H1 (cell line): ENCODE measurements at regions not wholly inside any gene's neighbourhood (a gene's known extent, or its start where the extent isn't known, plus 50 kb on each side); places are given as distances from the start of the nearest gene placed in this dataset.

Experiments
- CTCF ChIA-PET: fragments of 300-600 bp; sonication (Branson Sonifier 250); formaldehyde crosslinking; loops from one replicate; lab custom pipeline; 2021; ENCODE audit not compliant: partially characterized antibody; lab: Charles Lee
- POLR2A ChIA-PET: fragments of 300-600 bp; sonication (Branson Sonifier 250); formaldehyde crosslinking; loops from one replicate; lab custom pipeline; 2021; ENCODE audit warnings: inconsistent platforms; ENCODE audit not compliant: partially characterized antibody; lab: Charles Lee
- DNase-seq, 2 experiments: peaks; one replicate each; pipeline versions ENCODE4 v3.0.0 to v3.0.0-alpha.2; 2010 to 2022; ENCODE audit warnings: low spot score in 2 of 2, low read depth in 1 of 2, mixed read lengths in 1 of 2
- FAIRE-seq: peaks from 2 replicates; lab custom pipeline; 2011; peaks lifted over from hg19 to GRCh38; lab: Jason Lieb, UNC
- H2AFZ ChIP-seq: 2 replicates; pipeline ENCODE4 v1.8.1; 2012; ENCODE audit warnings: low read length, inconsistent platforms
- H2AK5ac ChIP-seq: 2 replicates; pipeline ENCODE4 v1.6.1; 2013; ENCODE audit warnings: low read depth, low read length
- H2BK120ac ChIP-seq: replicated peaks from 2 replicates; pipeline ENCODE3; 2013; ENCODE audit warnings: low read depth, low read length, inconsistent platforms
- H2BK12ac ChIP-seq: 2 replicates; pipeline ENCODE4 v1.6.1; 2013; ENCODE audit warnings: low read depth, low read length
- H2BK15ac ChIP-seq: 2 replicates; pipeline ENCODE4 v1.6.1; 2013; ENCODE audit warnings: low read length
- H2BK20ac ChIP-seq: 2 replicates; pipeline ENCODE4 v1.6.1; 2013; ENCODE audit warnings: low read length
- H2BK5ac ChIP-seq: 2 replicates; pipeline ENCODE4 v1.6.1; 2013; ENCODE audit warnings: low read depth, low read length
- H3K14ac ChIP-seq: 2 replicates; pipeline ENCODE4 v1.6.1; 2013; ENCODE audit warnings: inconsistent platforms; ENCODE audit not compliant: insufficient read length
- H3K18ac ChIP-seq: 2 replicates; pipeline ENCODE4 v1.6.1; 2013; ENCODE audit warnings: low read length; ENCODE audit errors: extremely low read depth
- H3K23ac ChIP-seq: 2 replicates; pipeline ENCODE4 v1.6.1; 2013; ENCODE audit warnings: inconsistent platforms; ENCODE audit not compliant: insufficient read length
- H3K23me2 ChIP-seq: 2 replicates; pipeline ENCODE4 v1.6.1; 2013; ENCODE audit warnings: low read depth, low read length
- H3K27ac ChIP-seq: 2 replicates; pipeline ENCODE4 v1.6.1; 2011; ENCODE audit warnings: low read depth, low read length, inconsistent platforms
- H3K27me3 ChIP-seq, 4 experiments: replicated peaks in 1 of 4; 1 replicate in 1 of 4; 2 replicates in 3 of 4; pipeline versions ENCODE4 v1.6.1 to v1.8.1; 2011 to 2013; ENCODE audit warnings: low read length in 3 of 4, mild to moderate bottlenecking in 3 of 4, inconsistent platforms in 2 of 4, mixed read lengths in 2 of 4, moderate library complexity in 1 of 4; ENCODE audit not compliant: control insufficient read depth in 3 of 4, insufficient read depth in 3 of 4; ENCODE audit errors: extremely low read depth in 1 of 4
- H3K36me3 ChIP-seq, 4 experiments: 2 replicates each; pipeline versions ENCODE4 v1.6.1 to v1.8.1; 2011 to 2013; ENCODE audit warnings: mild to moderate bottlenecking in 4 of 4, low read length in 3 of 4, moderate library complexity in 2 of 4, control low read depth in 1 of 4, inconsistent platforms in 1 of 4; ENCODE audit not compliant: insufficient read depth in 4 of 4, control insufficient read depth in 2 of 4
- H3K4ac ChIP-seq: replicated peaks from 2 replicates; pipeline ENCODE3; 2013; ENCODE audit warnings: low read length, low read depth, mixed read lengths, inconsistent platforms; ENCODE audit not compliant: insufficient read length
- H3K4me1 ChIP-seq, 4 experiments: replicated peaks in 1 of 4; 1 replicate in 1 of 4; 2 replicates in 3 of 4; pipeline versions ENCODE4 v1.6.1 to v1.8.1; 2011 to 2013; ENCODE audit warnings: low read length in 3 of 4, inconsistent platforms in 2 of 4, mixed read lengths in 1 of 4; ENCODE audit not compliant: insufficient read depth in 4 of 4, control insufficient read depth in 3 of 4
- H3K4me2 ChIP-seq, 2 experiments: 2 replicates each; pipeline versions ENCODE4 v1.6.1 to v1.8.1; 2011 to 2013; ENCODE audit warnings: low read depth in 2 of 2, low read length in 2 of 2, control low read depth in 1 of 2, inconsistent platforms in 1 of 2, mild to moderate bottlenecking in 1 of 2; ENCODE audit not compliant: insufficient read depth in 1 of 2
- H3K4me3 ChIP-seq, 4 experiments: fragments of 200-600, 300-600 bp in 1 of 4; sonication (generic), shearing (Covaris generic), sonication (Bioruptor Twin) in 1 of 4; 2 replicates each; pipeline versions ENCODE4 v1.5.1 to v1.8.1; 2011 to 2016; ENCODE audit warnings: low read length in 4 of 4, low read depth in 3 of 4, control low read depth in 2 of 4, inconsistent platforms in 2 of 4, mild to moderate bottlenecking in 2 of 4, mixed read lengths in 1 of 4, moderate library complexity in 1 of 4; ENCODE audit not compliant: insufficient read depth in 2 of 4; ENCODE audit errors: extremely low read depth in 1 of 4
- H3K56ac ChIP-seq: replicated peaks from 2 replicates; pipeline ENCODE3; 2013; ENCODE audit warnings: low read depth, mild to moderate bottlenecking, mixed read lengths, low read length, inconsistent platforms; ENCODE audit not compliant: insufficient read length
- H3K79me1 ChIP-seq: 2 replicates; pipeline ENCODE4 v1.6.1; 2013; ENCODE audit warnings: low read depth, low read length, control low read depth
- H3K79me2 ChIP-seq, 2 experiments: 2 replicates each; pipeline versions ENCODE4 v1.6.1 to v1.8.1; 2012 to 2013; ENCODE audit warnings: low read length in 2 of 2, mild to moderate bottlenecking in 2 of 2, inconsistent platforms in 1 of 2; ENCODE audit not compliant: insufficient read depth in 2 of 2, control insufficient read depth in 1 of 2
- H3K9ac ChIP-seq, 4 experiments: replicated peaks in 1 of 4; 1 replicate in 1 of 4; 2 replicates in 3 of 4; pipeline versions ENCODE4 v1.6.1 to v1.8.1; 2011 to 2013; ENCODE audit warnings: low read depth in 3 of 4, low read length in 3 of 4, control low read depth in 2 of 4, mild to moderate bottlenecking in 2 of 4, moderate library complexity in 2 of 4, inconsistent platforms in 1 of 4; ENCODE audit errors: extremely low read depth in 1 of 4
- H3K9me3 ChIP-seq, 2 experiments: 2 replicates each; pipeline versions ENCODE4 v1.6.1 to v1.8.1; 2012 to 2013; ENCODE audit warnings: mild to moderate bottlenecking in 2 of 2, moderate library complexity in 2 of 2, control low read depth in 1 of 2, inconsistent platforms in 1 of 2, low read depth in 1 of 2, low read length in 1 of 2, mixed read lengths in 1 of 2; ENCODE audit not compliant: insufficient read depth in 2 of 2
- H4K20me1 ChIP-seq, 2 experiments: replicated peaks in 1 of 2; 2 replicates each; pipeline versions ENCODE3 to v1.8.1; 2011 to 2013; ENCODE audit warnings: inconsistent platforms in 2 of 2, low read length in 2 of 2, mild to moderate bottlenecking in 1 of 2; ENCODE audit not compliant: insufficient read depth in 2 of 2, control insufficient read depth in 1 of 2
- H4K5ac ChIP-seq: 2 replicates; pipeline ENCODE4 v1.6.1; 2013; ENCODE audit warnings: low read length, low read depth, mixed read lengths, inconsistent platforms; ENCODE audit not compliant: insufficient read length
- H4K8ac ChIP-seq: 2 replicates; pipeline ENCODE4 v1.8.0; 2013; ENCODE audit warnings: mild to moderate bottlenecking, moderate library complexity, low read length, inconsistent platforms; ENCODE audit not compliant: insufficient read depth; ENCODE audit errors: extremely low read depth
- H4K91ac ChIP-seq: replicated peaks from 2 replicates; pipeline ENCODE3; 2013; ENCODE audit warnings: low read length, mixed read lengths, inconsistent platforms; ENCODE audit not compliant: insufficient read length
- CHD1 ChIP-seq: IDR thresholded peaks from 2 replicates; pipeline ENCODE4 v1.6.1; 2012; ENCODE audit warnings: low read depth, low read length, improper control_type of control experiment
- POLR2A ChIP-seq, 2 experiments: IDR thresholded peaks; 1 replicate in 1 of 2; 2 replicates in 1 of 2; pipeline ENCODE4 v1.6.1; 2011; ENCODE audit warnings: low read depth in 2 of 2, low read length in 2 of 2, mild to moderate bottlenecking in 2 of 2; ENCODE audit errors: control extremely low read depth in 1 of 2
- RFX5 ChIP-seq: IDR thresholded peaks from 2 replicates; pipeline ENCODE4 v1.6.1; 2011; ENCODE audit warnings: low read depth, low read length, improper control_type of control experiment, borderline replicate concordance
- SRF ChIP-seq: IDR thresholded peaks from 2 replicates; pipeline ENCODE4 v1.6.1; 2011; ENCODE audit warnings: mild to moderate bottlenecking, low read depth, low read length, moderate library complexity
- TEAD4 ChIP-seq: IDR thresholded peaks from 2 replicates; pipeline ENCODE4 v1.6.1; 2012; ENCODE audit warnings: low read depth, low read length, inconsistent platforms, mixed read lengths
- WGBS, 2 experiments: shearing (Covaris generic) in 1 of 2; methylation state at CpG; one replicate each; pipeline versions ENCODE4 v1.1.6 to v1.1.7; 2013 to 2015; ENCODE audit warnings: low lambda C conversion rate in 2 of 2, mixed read lengths in 2 of 2, inconsistent platforms in 1 of 2, low coverage in 1 of 2, missing lambda C conversion rate in 1 of 2; ENCODE audit not compliant: insufficient replicate concordance in 2 of 2, insufficient coverage in 1 of 2, insufficient read length in 1 of 2; ENCODE audit errors: extremely low coverage in 1 of 2, missing lambda C conversion rate in 1 of 2; 5-methylcytosine and 5-hydroxymethylcytosine counted together

GRCh38 chr11:8799273-8799672, 111.7 kb upstream of the AKIP1 start:
- H3K36me3 ChIP-seq: no peaks in the 10 kb centered on the region
- no peak for FAIRE-seq

More at GRCh38 chr11:8799273-8799672, 111.7 kb upstream of the AKIP1 start:
- Histone ChIP-seq H2BK20ac (no peak overlapping the region), H2BK120ac (no peak overlapping the region), H3K18ac (no peak overlapping the region), H4K91ac (no peak overlapping the region), H3K14ac (no peak overlapping the region), H3K4me3 (no peak overlapping the region), H2AFZ (no peak overlapping the region), H3K4ac (no peak overlapping the region), H3K27me3 (no peaks in the 10 kb centered on the region), H3K79me2 (no peaks in the 10 kb centered on the region; a peak in 1 of 4 replicates), H3K56ac (no peak overlapping the region), H3K23me2 (no peaks in the 10 kb centered on the region), H3K27ac (no peak overlapping the region), H3K4me2 (no peak overlapping the region), H4K20me1 (no peaks in the 10 kb centered on the region), H4K5ac (no peak overlapping the region), H2BK15ac (no peak overlapping the region), H3K9ac (no peak overlapping the region), H2BK12ac (no peak overlapping the region), H2BK5ac (no peak overlapping the region), H3K23ac (no peak overlapping the region), H3K9me3 (no peaks in the 10 kb centered on the region), H2AK5ac (no peak overlapping the region), H3K4me1 (peaks cover 0 to 4% (median 0%) of the 10 kb centered on the region in 4 experiments; a peak in 3 of 7 replicates), H3K79me1 (no peaks in the 10 kb centered on the region; the same call in none of the 2 replicates), H4K8ac (no peak overlapping the region)
- DNase-seq: no peak
- CTCF ChIA-PET: interaction anchor here (1.3 to 3.8 kb wide), 3 partner anchors 8 to 15 kb away, joined by 5 to 13 read pairs (median 9); a partner anchor contains a TSS
- TF ChIP-seq TEAD4: no peak
- no peak for TF ChIP-seq SRF
- TF ChIP-seq RFX5: no peak
- TF ChIP-seq CHD1: no peak
- TF ChIP-seq POLR2A (IDR thresholded peaks at IDR 0.05; ENCODE audit: control extremely low read depth in 1 of 2, low read depth in 2 of 2, low read length in 2 of 2): no peak
- 86% methylated on average over 2 of the region's 2 CpGs; no CpG with 5 or more reads in 1 of the 2 experiments for WGBS, 2 experiments
- POLR2A ChIA-PET: interaction anchor here (0.6 to 1.5 kb wide), 2 partner anchors 85 to 111 kb away, joined by 3 to 5 read pairs; no protein-coding TSS in a partner anchor
